IMR-90 (cell line): ENCODE measurements at regions not wholly inside any gene's neighbourhood (a gene's known extent, or its start where the extent isn't known, plus 50 kb on each side); places are given as distances from the start of the nearest gene placed in this dataset.

Experiments used
- ATAC-seq: fragments of 200-7000 bp; cut with Tn5 transposase; 2 replicates; pipeline ENCODE4 v1.9.1; 2020; ENCODE audit warnings: low read depth, mild to moderate bottlenecking, moderate library complexity
- BruUV-seq: library from RNA; stranded (reverse); fragments of 400-500 nt; replicated peaks from 2 replicates; lab custom pipeline; 2021; lab: Mats Ljungman, UMichigan
- CTCF ChIA-PET: fragments of 300-600 bp; formaldehyde crosslinking; extraction: SDS; loops from one replicate; lab custom pipeline; 2021; ENCODE audit warnings: antibody characterized with exemption; lab: Yijun Ruan, JAX
- POLR2A ChIA-PET: fragments of 300-600 bp; sonication (Branson Sonifier 250); formaldehyde crosslinking; loops from one replicate; lab custom pipeline; 2022; ENCODE audit warnings: antibody characterized with exemption; ENCODE audit not compliant: unreplicated experiment; lab: Charles Lee
- DNase-seq: peaks from one replicate; pipeline ENCODE4 v3.0.0; 2013
- H2AFZ ChIP-seq: replicated peaks from 2 replicates; pipeline ENCODE3; 2013; ENCODE audit warnings: low read length, mild to moderate bottlenecking; ENCODE audit not compliant: poor library complexity
- H2AK5ac ChIP-seq: 2 replicates; pipeline ENCODE4 v1.6.1; 2013; ENCODE audit warnings: low read depth, low read length, inconsistent platforms
- H2AK9ac ChIP-seq: replicated peaks from 2 replicates; pipeline ENCODE3; 2013; ENCODE audit warnings: mild to moderate bottlenecking, low read depth, low read length, moderate library complexity; ENCODE audit not compliant: poor library complexity
- H2BK120ac ChIP-seq: 2 replicates; pipeline ENCODE4 v1.6.1; 2013; ENCODE audit warnings: low read depth, low read length, inconsistent platforms
- H2BK15ac ChIP-seq: 3 replicates; pipeline ENCODE4 v1.6.1; 2013; ENCODE audit warnings: low read depth, low read length, inconsistent platforms
- H2BK20ac ChIP-seq: 2 replicates; pipeline ENCODE4 v1.6.1; 2013; ENCODE audit warnings: low read depth, mild to moderate bottlenecking, inconsistent platforms, low read length, moderate library complexity
- H2BK5ac ChIP-seq: 2 replicates; pipeline ENCODE4 v1.6.1; 2013; ENCODE audit warnings: mild to moderate bottlenecking, low read depth, low read length, inconsistent platforms; ENCODE audit not compliant: poor library complexity, severe bottlenecking
- H3K14ac ChIP-seq: replicated peaks from 2 replicates; pipeline ENCODE4 v1.6.1; 2013; ENCODE audit warnings: low read depth, low read length, inconsistent platforms
- H3K18ac ChIP-seq: 2 replicates; pipeline ENCODE4 v1.6.1; 2013; ENCODE audit warnings: low read depth, low read length, control low read depth
- H3K23ac ChIP-seq: 2 replicates; pipeline ENCODE4 v1.6.1; 2013; ENCODE audit warnings: low read depth, low read length, inconsistent platforms
- H3K27ac ChIP-seq: 2 replicates; pipeline ENCODE4 v1.5.1; 2013; ENCODE audit warnings: mild to moderate bottlenecking, control low read depth, low read length; ENCODE audit not compliant: insufficient read depth
- H3K27me3 ChIP-seq: 2 replicates; pipeline ENCODE4 v1.6.1; 2013; ENCODE audit warnings: low read length; ENCODE audit not compliant: control insufficient read depth, insufficient read depth
- H3K36me3 ChIP-seq: 2 replicates; pipeline ENCODE4 v1.6.1; 2013; ENCODE audit warnings: low read length, mixed read lengths; ENCODE audit not compliant: control insufficient read depth, insufficient read depth
- H3K4ac ChIP-seq: 2 replicates; pipeline ENCODE4 v1.6.1; 2013; ENCODE audit warnings: low read depth, low read length, inconsistent platforms
- H3K4me1 ChIP-seq: 2 replicates; pipeline ENCODE4 v1.6.1; 2013; ENCODE audit warnings: low read length, mixed read lengths; ENCODE audit not compliant: control insufficient read depth, insufficient read depth
- H3K4me2 ChIP-seq: 2 replicates; pipeline ENCODE4 v1.6.1; 2013; ENCODE audit warnings: low read depth, mild to moderate bottlenecking, control low read depth, low read length, moderate library complexity
- H3K4me3 ChIP-seq: 2 replicates; pipeline ENCODE4 v1.5.1; 2013; ENCODE audit warnings: low read depth, mild to moderate bottlenecking, control low read depth, low read length, moderate library complexity; ENCODE audit not compliant: insufficient read depth
- H3K56ac ChIP-seq: 2 replicates; pipeline ENCODE4 v1.6.1; 2013; ENCODE audit warnings: low read length, inconsistent platforms; ENCODE audit not compliant: insufficient read depth; ENCODE audit errors: extremely low read depth
- H3K79me1 ChIP-seq, 2 experiments: 2 replicates each; pipeline ENCODE4 v1.6.1; 2013; ENCODE audit warnings: low read length in 2 of 2, inconsistent platforms in 1 of 2, low read depth in 1 of 2
- H3K9ac ChIP-seq: 2 replicates; pipeline ENCODE4 v1.6.1; 2013; ENCODE audit warnings: low read depth, low read length, control low read depth
- H3K9me1 ChIP-seq: 2 replicates; pipeline ENCODE4 v1.6.1; 2013; ENCODE audit warnings: low read length, inconsistent platforms; ENCODE audit not compliant: insufficient read depth
- H3K9me3 ChIP-seq: 2 replicates; pipeline ENCODE4 v1.6.1; 2013; ENCODE audit warnings: low read length; ENCODE audit not compliant: control insufficient read depth, insufficient read depth
- H4K20me1 ChIP-seq: 2 replicates; pipeline ENCODE4 v1.6.1; 2013; ENCODE audit warnings: low read length, inconsistent platforms; ENCODE audit not compliant: insufficient read depth
- H4K5ac ChIP-seq: 2 replicates; pipeline ENCODE4 v1.6.1; 2013; ENCODE audit warnings: mild to moderate bottlenecking, low read depth, low read length, control low read depth
- H4K8ac ChIP-seq, 2 experiments: 2 replicates each; pipeline ENCODE4 v1.6.1; 2013; ENCODE audit warnings: low read depth in 2 of 2, low read length in 2 of 2, control low read depth in 1 of 2, inconsistent platforms in 1 of 2
- H4K91ac ChIP-seq: 2 replicates; pipeline ENCODE4 v1.6.1; 2013; ENCODE audit warnings: low read depth, low read length, inconsistent platforms; ENCODE audit not compliant: insufficient read depth
- CEBPB ChIP-seq: IDR thresholded peaks from 2 replicates; pipeline ENCODE4 v1.6.1; 2012; ENCODE audit warnings: low read depth, low read length, improper control_type of control experiment
- MAFK ChIP-seq: IDR thresholded peaks from 2 replicates; pipeline ENCODE4 v1.6.1; 2012; ENCODE audit warnings: low read depth, low read length, improper control_type of control experiment
- MAZ ChIP-seq: IDR thresholded peaks from 2 replicates; pipeline ENCODE4 v1.6.1; 2012; ENCODE audit warnings: low read depth, mild to moderate bottlenecking, low read length, improper control_type of control experiment, moderate library complexity, borderline replicate concordance
- WGBS, 2 experiments: methylation state at CpG; one replicate each; pipeline versions ENCODE4 v1.1.5 to v1.1.7; 2013; ENCODE audit warnings: missing lambda C conversion rate in 2 of 2; ENCODE audit not compliant: insufficient read length in 1 of 2; ENCODE audit errors: extremely low coverage in 2 of 2; 5-methylcytosine and 5-hydroxymethylcytosine counted together
- dilution Hi-C: fragments of 300-500 bp; cut with HindIII; formaldehyde crosslinking; loops from one replicate; pipeline ENCODE4 v1.14.3; 2018; ENCODE audit warnings: low sequenced_read_pairs; ENCODE audit not compliant: unreplicated experiment
- in situ Hi-C: fragments of 300-500 bp; cut with MboI; formaldehyde crosslinking; loops from 3 replicates; pipeline ENCODE4 v1.14.3; 2019; ENCODE audit warnings: low sequenced_read_pairs, inconsistent platforms, mixed read lengths
- intact Hi-C: fragments of 100-400 bp; cut with micrococcal nuclease; formaldehyde crosslinking; loops from 2 replicates; pipeline ENCODE4 v1.10.0; 2022
- TF ChIP-seq, protein P1 (sequence below): fragments of 150-350 bp; IDR thresholded peaks from 2 replicates; pipeline ENCODE4 v1.6.1; 2017; ENCODE audit warnings: mild to moderate bottlenecking, antibody characterized with exemption, low read length, low read depth

DNA sequence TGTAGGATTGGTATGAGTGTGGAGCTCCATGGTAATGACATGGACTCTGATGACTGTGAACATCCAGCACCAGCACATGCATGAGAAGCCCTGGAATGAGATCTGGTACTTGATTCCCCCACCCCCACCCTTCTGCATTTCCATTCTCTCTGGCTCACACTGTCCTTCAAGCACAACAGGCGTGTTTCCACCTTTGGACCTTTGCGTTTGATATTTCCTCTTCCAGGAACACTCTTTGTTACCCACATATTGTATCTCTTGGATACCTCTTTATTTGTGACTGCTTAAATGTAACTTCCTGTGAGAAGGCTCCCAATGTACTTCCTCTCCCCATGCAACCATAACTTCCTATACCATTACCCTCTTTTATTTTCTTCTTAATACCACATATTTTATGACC is 263.8 kb downstream of the HNMT start:
- Histone ChIP-seq H3K23ac (no peak overlapping the region), H3K9me1 (no peaks in the 10 kb centered on the region), H4K5ac (no peak overlapping the region), H2AK5ac (no peak overlapping the region), H3K14ac (no peak overlapping the region), H2BK5ac (no peak overlapping the region), H2AK9ac (no peak overlapping the region), H3K4me2 (no peak overlapping the region), H3K36me3 (no peaks in the 10 kb centered on the region), H3K56ac (no peak overlapping the region), H2AFZ (no peak overlapping the region), H3K4me1 (no peaks in the 10 kb centered on the region), H2BK120ac (no peak overlapping the region), H4K8ac (no peak overlapping the region), H3K27ac (no peak overlapping the region), H3K4me3 (no peak overlapping the region), H3K9ac (no peak overlapping the region), H3K79me1 (no peaks in the 10 kb centered on the region), H3K9me3 (no peaks in the 10 kb centered on the region), H3K18ac (no peak overlapping the region), H3K4ac (no peak overlapping the region), H4K20me1 (no peaks in the 10 kb centered on the region), H4K91ac (no peak overlapping the region), H2BK20ac (no peak overlapping the region), H2BK15ac (no peak overlapping the region), H3K27me3 (no peaks in the 10 kb centered on the region)
- in situ Hi-C loops (no loop called here), dilution Hi-C loops (no loop called here), intact Hi-C loops (no loop called here)
- whole genome bisulfite sequencing, 2 experiments: no CpG with 5 or more reads among the region's 2 CpGs
- ChIA-PET POLR2A (no interaction called here), CTCF (no interaction called here)
- TF ChIP-seq MAZ: no peak
- TF ChIP-seq, protein P1, sequence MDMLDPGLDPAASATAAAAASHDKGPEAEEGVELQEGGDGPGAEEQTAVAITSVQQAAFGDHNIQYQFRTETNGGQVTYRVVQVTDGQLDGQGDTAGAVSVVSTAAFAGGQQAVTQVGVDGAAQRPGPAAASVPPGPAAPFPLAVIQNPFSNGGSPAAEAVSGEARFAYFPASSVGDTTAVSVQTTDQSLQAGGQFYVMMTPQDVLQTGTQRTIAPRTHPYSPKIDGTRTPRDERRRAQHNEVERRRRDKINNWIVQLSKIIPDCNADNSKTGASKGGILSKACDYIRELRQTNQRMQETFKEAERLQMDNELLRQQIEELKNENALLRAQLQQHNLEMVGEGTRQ: no peak
- TF ChIP-seq CEBPB: no peak
- TF ChIP-seq MAFK: no peak
- no peak for ATAC-seq
- BruUV-seq: no TSS peak
- no peak for DNase-seq
